Stromal cell of bone marrow (primary cell): ENCODE measurements at regions not wholly inside any gene's neighbourhood (a gene's known extent, or its start where the extent isn't known, plus 50 kb on each side); places are given as distances from the start of the nearest gene placed in this dataset.

Experiments
- DNase-seq: peaks from one replicate; pipeline ENCODE4 v3.0.0-alpha.2; 2012; ENCODE audit warnings: low read depth

DNA sequence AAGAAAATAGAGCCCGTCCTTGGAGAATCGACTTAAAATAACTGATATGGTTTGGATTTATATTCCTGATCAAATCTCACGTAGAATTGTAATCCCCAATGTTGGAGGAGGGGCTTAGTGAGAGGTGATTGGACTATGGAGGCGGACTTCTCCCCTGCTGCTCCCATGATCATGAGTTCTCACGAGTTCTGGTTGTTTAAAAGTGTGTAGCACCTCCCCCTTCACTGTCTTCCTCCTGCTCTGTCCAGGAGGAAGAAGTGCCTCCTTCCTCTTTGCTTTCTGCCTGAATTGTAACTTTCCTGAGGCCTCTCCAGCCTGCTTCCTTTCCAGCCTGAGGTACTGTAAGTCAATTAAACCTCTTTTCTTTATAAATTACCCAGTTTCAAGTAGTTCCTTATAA is 529.2 kb downstream of the HAO1 start:
- DNase-seq, result no peak

DNA sequence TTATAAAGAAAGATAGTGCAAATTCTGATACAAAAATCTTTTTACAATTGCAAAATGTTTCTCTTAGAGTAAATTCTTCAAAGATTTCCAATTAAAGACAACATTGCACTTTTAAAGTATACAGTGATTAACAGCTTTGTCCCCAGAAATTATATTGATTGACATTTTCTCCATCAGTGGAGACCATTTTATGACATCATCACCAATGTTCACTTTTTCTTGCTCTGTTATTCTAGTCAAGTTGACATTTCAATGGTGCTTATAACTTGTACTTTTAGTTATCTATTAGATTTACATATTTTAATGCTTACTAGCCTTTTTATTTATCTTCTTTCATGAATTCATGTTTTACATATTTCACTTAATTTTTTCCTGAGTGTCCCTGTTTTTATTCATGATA is 524.8 kb downstream of the HAO1 start:
- DNase-seq, result no peak

DNA sequence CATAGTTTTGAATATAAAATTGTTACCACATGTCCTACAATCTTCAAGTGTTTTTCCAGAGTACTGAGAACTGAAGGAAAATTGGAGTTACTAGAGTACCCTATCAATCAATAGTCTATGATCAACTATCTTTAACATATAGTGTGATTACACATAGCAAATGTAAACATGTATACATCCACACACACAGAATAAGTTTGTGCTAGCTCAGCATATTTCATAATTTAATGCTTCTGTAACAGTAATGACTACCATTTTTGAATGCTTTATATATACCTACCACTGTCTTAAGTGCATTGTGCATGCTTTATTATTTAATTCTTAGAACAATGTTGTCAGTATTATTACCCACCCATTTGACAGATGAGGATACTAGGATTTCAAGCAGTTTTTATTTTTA is 523.9 kb downstream of the HAO1 start:
- DNase-seq, result no peak

DNA sequence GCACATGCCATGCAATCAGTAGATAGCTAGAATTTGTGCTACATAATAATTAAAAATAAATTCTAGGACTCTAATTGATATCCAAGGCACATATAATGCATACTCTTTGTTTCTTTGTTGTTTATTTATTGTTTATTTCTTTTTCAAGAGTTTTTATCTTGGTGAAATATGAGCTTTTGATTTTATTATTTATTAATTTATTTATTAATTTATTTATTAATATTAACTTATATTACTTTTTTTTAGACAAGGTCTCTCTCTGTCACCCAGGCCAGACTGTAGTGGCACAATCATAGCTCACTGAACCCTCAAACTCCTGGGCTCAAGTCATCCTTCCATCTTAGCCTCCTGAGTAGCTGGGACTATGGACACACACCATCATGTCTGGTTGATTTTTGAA is 519.9 kb downstream of the HAO1 start:
- no peak for DNase-seq

DNA sequence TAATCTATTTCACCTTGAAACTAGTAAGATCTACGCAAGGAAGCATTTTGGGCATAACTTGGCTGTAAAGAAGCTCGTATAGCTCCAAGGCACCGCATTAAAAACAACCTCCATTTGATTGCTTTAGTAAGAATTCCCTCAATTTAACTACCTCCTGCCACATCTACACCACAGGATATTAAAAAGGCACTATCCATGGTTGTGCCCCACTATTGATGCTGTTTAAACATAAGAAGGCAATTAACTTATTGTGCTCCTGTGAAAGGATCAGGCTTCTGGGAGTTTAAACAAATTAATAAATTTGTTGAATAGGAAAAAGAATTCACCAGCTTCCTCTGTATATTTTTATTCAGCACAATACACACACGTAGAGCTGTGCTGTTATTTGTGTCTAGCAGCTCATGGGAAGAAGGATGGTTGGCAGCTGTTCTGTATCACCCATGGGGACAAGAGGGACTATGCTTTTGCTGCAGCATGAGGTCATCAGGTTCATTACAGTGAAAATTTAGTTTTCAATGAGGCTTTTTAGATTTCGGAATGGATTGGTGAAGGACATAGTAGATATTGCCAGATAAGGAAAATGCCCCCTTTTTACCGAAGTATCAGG is 513.3 kb downstream of the HAO1 start:
- no peak for DNase-seq

DNA sequence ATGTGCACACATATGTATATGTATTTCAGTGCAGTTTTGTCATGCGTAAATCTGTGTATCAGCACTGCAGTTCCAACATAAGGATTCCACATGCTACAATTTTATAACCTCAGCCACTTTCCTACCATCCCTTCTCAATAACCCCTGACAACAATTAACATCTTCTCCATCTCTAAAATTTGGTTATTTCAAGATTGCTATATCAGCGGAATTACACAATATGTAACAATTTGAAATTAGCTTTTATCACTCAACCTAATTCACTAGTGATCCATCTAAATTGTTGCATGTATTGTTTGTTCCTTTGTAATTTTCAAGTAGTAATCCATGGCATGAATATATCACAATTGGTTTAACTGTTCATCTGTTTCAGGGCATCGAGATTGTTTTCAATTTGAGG is 511.3 kb downstream of the HAO1 start:
- DNase-seq, result no peak

DNA sequence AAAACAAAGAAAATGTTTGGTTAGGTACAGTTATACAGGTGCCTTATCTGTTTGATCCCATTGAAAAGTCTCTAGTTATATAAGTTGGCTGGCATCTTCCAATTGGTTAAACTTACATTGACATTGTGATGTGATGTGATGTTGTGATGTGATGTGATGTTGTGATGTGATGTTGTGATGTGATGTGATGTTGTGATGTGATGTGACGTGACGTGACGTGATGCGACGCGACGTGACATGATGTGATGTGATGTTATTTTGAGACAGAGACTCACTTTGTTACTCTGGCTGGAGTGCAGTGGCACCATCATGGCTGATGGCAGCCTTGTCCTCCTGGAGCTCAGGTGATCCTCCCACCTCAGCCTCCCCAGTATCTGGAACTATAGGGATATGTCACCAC is 507.6 kb downstream of the HAO1 start:
- DNase-seq, result no peak

DNA sequence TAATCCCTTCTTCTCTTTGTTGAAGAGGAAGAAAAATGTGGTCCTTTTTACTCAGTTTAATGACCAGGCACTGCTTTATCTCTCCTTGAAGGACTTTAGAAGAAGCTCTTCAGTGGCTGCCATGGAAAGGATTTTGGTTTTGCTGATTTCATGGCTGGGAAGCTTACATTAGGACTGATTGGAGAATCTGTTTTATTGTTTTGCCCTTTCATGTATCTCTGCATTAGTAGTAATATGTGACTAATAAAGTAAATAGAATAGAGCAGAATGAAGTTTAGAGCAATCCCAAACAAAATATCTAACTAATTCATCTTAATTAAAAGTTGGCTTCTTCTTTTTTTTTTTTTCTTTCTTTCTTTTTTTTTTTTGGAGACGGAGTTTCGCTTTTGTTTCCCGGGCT is 502.9 kb downstream of the HAO1 start:
- DNase-seq, result no peak

DNA sequence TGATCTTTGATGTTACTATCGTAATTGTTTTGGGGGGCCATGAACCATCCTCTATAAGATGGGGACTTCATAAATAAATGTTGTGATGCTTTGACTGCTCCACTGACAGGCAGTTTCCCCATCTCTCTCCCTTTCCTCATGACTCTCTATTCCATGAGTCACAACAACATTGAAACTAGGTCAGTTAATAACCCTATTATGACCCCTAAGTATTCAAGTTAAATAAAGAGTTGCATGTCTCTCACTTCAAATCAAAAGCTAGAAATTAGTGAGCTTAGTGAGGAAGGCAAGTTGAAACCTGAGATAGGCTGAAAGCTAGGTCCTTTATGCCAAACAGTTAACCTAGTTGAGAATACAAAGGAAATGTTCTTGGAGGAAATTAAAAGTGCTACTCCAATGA is 491.0 kb downstream of the HAO1 start:
- DNase-seq, result peak; percentile 8

DNA sequence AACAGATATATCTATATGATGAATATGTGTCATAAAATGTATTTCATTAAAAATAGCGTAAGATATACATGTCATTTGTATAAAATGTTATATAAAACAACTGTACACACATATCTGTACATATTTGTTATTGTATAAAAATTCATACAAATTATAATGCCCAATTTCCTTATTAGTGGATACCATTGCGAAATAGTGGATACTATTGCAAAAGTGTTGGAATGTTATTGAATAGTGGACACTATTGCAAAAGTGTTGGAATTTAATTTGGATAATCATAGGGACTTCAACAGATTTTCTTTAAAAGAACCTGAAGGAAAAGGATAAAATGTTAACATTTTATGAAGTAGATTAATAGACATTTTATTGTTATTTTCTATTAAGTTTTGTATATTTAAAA is 487.4 kb downstream of the HAO1 start:
- no peak for DNase-seq

DNA sequence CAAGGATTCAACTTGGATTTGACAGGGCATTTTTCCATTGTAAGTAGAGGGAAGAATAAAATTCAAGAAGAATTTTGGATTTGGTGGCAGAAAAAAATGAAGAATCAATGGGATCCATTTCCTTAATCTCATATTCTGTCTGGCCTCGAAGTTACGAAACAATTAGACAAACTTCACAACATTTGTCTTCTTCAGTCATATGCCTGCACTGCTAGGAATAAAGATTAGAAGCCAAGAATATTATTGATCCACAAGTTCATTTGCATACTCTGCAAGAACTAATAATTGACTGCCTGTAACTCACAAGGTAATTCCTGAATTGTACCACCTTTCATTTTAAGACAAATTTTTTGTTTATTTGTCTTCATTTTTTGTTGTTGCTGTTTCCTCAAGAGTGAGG is 486.2 kb downstream of the HAO1 start:
- DNase-seq, result no peak

DNA sequence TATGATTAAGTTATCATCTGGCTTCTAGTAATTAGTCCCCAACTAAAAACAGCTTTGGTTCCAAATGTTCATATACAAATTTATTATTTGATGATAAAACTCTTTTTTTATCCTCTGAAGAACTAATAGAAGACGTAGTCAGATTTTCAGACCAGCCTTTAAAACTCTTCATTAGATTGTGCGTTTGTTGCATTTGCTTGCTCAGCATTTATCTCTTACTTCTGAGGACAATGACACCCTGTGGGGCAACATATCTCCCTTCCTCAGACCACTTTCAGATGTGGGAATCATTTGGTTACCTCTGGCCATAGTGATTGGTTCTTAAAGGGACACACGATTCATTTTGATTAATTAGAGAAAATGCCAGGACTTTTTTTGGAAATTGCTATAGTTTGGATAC is 481.8 kb downstream of the HAO1 start:
- no peak for DNase-seq

DNA sequence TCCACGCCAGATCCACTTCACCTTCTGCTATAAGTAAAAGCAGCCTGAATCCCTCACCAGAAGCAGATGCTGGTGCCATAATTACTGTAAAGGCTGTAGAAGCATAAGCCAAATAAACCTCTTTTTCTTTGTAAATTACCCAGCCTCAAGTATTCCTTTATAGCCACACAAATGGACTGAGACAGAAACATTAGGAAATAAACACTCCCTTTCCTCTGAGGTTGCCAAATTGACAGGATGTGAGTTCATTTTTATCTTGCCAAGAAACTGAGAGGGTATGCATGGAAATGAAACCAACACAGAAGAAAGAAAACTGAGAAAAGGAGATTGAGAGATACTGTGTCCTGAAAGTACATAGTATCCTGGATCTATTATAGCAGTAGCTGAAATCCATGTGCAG is 481.2 kb downstream of the HAO1 start:
- peak; percentile 8 for DNase-seq

DNA sequence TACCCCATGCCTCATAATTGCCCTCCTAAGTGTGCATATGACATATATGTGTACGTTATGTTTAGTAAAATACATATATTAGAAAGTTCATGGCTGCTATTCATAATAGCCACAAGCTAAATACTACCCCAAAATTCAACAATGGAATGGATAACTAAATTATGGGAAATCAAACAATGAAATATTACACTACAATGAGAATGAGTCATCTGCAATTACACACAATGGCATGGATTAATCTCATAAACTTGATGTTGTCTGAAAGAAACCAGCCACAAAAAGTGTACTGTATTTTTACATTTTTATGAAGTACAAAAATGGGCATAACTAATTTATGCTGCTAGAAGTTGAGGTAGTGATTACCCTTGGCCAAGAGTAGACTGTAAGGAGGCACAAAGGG is 477.0 kb downstream of the HAO1 start:
- no peak for DNase-seq

DNA sequence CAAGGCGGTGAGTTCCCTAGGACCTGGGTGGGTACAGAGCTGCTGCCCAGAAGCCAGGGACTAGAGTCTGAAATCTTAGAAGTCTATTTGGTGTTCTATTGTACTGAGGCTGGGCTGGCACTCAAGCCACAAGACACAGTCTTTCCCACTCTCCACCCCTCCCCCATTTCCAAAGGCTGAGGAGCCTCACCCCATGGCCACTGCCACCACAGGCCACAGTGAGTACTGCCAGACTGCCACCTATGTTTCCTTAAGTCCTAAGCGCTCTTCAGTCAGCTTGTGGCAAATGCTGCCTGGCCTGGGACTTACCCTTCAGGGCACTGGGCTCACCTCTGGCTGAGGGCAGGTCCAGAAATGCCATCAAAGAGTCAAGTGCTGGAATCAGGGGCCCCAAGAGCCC is 469.3 kb downstream of the HAO1 start:
- no peak for DNase-seq

DNA sequence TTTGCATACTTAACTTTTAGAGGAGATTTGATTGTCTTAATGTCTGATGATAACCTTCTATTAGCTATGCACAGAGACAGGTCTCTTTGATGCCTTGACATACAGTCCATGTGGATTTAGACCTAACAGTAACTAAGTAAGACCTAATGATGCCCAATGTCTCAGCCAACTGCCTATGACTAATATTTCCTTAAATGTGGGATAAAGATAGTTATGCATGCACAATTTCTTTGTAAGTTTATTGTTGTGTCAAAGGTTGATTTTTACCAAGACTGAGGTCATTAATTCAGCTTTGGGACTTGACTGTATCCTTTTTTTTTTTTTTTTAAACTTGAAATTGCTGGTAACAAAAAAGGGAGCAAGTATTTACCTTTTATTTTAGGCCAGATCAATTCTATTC is 450.0 kb downstream of the HAO1 start:
- DNase-seq, result no peak

DNA sequence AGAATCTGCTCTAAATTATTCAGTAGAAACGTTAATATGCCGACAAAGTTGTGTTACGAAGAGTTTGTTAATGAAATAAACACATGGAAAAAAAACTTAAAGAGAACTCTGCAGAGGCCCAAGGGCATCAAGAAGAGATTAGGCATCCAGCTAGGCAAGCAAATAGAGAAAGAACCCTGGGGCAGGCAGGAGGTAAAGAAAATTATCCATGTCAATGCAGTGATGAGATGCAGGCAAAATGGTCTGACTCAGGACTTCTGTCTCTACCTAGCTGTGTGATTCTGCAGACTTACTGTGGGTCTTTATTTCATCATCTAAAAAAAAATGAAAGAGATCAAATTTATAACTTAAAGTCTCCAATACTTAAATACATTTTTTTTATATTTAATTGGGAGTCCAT is 448.0 kb downstream of the HAO1 start:
- DNase-seq, result no peak

DNA sequence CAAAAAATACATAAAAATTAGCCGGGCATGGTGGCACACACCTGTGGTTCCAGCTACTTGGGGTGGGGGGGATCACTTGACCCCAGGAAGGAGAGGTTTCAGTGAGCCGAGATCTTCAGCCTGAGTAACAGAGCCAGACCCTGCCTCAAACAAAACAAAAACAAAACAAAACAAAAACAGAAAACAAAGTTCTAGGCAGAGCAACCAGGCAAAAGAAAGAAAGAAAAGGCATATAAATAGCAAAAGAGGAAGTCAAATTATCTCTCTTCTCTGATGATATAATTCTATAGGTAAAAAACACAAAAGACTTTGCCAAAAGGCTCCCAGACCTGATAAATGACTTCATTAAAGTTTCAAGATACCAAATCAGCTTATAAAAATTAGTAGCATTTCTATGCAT is 446.9 kb downstream of the HAO1 start:
- no peak for DNase-seq

DNA sequence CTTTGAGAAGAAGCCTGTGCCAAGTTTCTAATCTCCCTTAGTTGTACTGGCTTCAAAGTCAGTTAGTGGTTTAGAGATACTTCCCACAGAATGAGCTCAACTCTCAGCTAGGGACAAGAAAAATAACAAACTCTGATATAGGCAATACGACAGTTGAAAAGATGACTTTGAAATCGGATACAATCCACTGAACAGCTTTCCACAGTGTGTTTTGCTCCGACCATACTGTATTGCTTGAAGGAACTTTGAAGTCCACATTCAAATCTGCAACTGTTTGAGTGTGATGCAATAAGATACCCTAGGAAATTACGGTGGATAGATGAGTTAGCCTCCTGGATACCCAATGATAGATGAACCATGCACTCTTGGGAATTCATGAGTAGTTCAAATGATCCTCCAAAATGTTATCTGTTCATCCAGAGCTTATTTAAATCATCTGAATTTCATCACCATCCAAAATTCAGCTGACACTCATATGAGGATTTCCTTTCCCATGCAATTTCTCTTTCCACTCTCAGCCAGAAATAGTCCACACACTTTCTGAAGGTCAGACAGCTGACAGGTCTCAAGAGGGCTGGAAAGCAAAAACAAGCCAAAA is 443.8 kb downstream of the HAO1 start:
- peak; percentile 22 for DNase-seq

DNA sequence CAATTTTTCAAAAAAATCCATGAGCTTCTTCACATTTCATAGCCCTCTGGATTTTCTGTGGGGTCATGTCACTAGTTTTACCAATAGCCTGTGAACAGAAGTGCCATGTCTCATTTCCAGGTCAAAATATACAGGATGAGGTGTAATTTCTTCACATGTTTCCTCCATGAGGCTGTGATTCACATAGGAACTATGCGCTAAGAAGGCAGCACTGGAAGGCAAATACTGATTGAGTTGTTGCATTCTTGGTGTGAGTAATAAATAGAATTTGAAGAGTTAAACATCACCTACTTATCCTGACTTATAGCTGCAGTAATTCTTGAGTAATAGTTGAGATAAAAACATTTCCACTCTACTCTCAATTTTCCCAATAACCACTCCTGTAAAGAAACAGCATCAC is 442.3 kb downstream of the HAO1 start:
- no peak for DNase-seq

DNA sequence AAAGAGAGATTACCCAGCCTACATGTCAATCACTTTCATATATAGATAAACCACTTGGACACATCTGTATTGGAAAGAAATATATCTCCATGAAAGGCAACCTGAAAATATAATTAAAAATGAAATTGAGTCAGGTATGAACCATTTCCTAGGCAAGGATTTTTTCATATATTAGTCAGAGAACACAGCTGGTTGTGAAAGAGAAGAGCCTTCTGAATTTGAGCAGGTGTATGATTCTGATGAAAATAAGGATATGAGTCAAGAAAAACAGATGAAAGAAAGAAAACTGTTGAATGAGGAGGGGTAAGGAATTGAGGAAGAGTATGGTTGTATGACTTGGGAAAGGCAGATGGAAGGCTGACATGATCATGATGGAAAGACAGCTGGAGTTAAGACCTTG is 441.1 kb downstream of the HAO1 start:
- no peak for DNase-seq

DNA sequence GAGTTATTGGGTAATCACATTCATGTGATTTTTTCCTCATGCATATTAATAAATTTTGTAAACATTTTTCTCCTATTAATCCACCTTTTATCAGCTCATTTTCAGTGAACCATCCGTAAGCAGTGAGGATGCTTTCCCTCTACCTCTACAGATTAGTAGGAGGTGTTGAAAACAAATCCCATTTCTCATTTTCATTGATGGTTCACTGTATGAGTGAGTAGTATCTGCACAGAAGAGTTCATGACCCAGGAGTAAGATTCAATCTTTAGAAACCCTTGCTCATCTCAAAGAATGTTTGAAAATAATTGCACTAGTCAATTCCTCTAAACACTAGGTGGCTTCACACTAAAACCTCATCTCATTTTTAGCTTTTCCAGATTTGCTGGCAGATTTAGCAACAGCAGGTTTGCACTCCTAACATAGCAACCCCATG is 440.0 kb downstream of the HAO1 start:
- no peak for DNase-seq

DNA sequence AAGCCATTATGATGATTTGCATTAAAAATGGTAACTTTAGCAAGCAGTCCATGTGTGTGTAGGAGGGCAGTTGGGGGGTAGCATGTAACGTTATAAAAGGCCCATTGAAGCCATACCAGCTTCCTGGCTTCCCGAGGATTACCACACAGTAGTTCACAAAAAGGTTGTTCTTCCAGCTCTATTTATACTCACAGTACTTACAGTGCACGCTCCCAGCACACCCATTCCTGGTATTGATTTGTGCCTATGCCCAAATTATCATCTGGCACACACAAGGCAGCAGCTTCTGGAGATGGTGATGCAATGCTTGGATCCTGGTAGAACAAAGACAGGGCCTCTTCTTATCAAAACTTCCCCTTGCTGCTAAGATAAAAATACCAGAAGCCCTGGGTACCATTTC is 436.8 kb downstream of the HAO1 start:
- DNase-seq, result no peak

DNA sequence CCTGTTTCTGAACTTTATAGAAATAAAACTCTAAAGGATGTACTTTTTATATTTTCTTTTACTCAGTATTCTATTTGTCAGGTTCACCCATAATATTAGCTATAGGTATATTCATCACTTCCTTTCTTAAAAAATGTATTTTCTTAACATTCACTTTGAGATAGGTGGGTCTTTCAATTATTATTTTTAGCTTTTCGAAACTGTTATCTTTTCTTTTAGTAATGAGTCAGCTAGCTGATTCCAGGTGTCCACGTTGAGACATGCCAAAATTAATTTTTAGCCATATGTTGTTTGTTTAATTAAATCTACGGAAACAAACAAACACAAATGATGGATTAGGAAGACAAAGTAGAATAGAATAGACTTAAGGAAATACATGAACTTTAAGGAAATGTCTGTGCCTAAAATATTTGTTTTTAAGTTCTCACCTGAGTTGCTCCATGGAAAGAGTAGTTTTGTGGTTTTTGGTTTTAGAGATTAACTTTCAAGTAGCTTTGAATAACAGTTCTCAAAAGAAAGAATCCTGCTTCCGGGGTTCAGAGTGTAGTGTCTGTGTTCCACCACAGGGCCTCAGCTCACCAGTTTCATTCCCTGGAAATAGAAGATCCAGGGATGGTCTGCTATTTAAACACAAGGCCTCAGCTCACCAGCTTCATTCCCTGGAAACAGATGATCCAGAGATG is 435.0 kb downstream of the HAO1 start:
- DNase-seq, result no peak
